Stimulated activated effector memory CD8-positive, alpha-beta T cell treated with anti-CD3 and anti-CD28 coated beads, Interleukin-12 subunit alpha, Interleukin-12 subunit beta, amount 100 ng/mL, for 72 hours (primary cell): ENCODE measurements at regions not wholly inside any gene's neighbourhood (a gene's known extent, or its start where the extent isn't known, plus 50 kb on each side); places are given as distances from the start of the nearest gene placed in this dataset.

Experiments
- ATAC-seq: fragments of 150-1000 bp; cut with Tn5 transposase; 2 replicates; pipeline ENCODE4 v1.10.0; 2021
- DNase-seq, 2 donors: peaks; one replicate each; pipeline ENCODE4 v3.0.0; 2021 to 2022; ENCODE audit warnings: low spot score in 2 of 2
- H3K27ac Mint-ChIP-seq: one replicate; pipeline ENCODE4 v1.8.0; 2022; ENCODE audit warnings: mild to moderate bottlenecking, mixed read lengths
- H3K36me3 Mint-ChIP-seq: one replicate; pipeline ENCODE4 v1.8.0; 2022; ENCODE audit warnings: mild to moderate bottlenecking, mixed read lengths
- H3K4me1 Mint-ChIP-seq: one replicate; pipeline ENCODE4 v1.8.0; 2022; ENCODE audit warnings: mixed read lengths
- H3K4me3 Mint-ChIP-seq: one replicate; pipeline ENCODE4 v1.8.0; 2022; ENCODE audit warnings: mild to moderate bottlenecking, mixed read lengths
- H3K9me3 Mint-ChIP-seq: one replicate; pipeline ENCODE4 v1.8.0; 2022; ENCODE audit warnings: mixed read lengths

DNA sequence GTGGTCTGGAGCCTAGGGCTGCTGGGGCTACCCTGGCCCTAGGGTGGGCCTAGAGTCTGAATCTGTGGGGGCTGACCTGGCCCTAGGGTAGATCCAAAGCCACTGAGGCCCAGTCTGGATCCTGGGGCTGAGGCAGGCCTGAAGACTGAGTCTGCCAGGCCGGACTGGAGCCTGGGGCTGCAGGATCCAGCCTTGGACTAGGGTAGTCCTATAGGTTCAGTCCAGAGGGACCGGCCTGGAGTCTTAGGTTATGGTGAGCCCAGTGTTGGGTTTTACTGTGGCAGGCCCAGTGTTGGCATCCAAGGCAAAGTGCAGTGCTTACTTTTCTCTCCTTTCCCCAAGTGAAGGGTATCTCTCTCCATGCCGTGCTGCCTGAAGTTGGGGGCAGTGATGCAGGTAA is 227.9 kb upstream of the TAS2R1 start:
- H3K9me3 Mint-ChIP-seq = peaks cover 9% of the 10 kb centered on the region
- H3K4me1 Mint-ChIP-seq = no peaks in the 10 kb centered on the region
- DNase-seq (no peak), ATAC-seq (no peak)
- H3K36me3 Mint-ChIP-seq = no peaks in the 10 kb centered on the region
- no peak overlapping the region for H3K27ac Mint-ChIP-seq
- H3K4me3 Mint-ChIP-seq = no peak overlapping the region

DNA sequence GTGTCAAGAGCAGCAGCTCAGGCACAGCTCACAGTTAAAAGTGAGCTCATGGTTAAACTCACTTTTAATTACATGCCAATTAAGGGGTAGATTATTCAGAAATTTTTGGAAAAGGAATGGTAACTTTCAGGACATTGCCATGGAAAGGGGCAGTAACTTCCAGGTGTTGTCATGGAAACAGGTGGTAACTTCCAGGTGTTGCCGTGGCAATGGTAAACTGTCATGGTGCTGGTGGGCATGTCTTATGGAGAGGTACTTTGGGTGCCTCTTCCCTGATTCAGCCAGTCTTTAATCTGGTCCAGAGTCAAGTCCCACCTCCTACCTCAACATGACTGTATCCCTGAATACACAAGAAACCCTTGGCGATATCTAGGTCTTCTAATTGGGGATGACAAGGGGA is 223.2 kb upstream of the TAS2R1 start:
- Mint-ChIP-seq H3K27ac (no peak overlapping the region), H3K9me3 (peaks cover 12% of the 10 kb centered on the region), H3K4me3 (no peak overlapping the region), H3K36me3 (no peaks in the 10 kb centered on the region), H3K4me1 (no peaks in the 10 kb centered on the region)
- ATAC-seq (no peak), DNase-seq (no peak)

DNA sequence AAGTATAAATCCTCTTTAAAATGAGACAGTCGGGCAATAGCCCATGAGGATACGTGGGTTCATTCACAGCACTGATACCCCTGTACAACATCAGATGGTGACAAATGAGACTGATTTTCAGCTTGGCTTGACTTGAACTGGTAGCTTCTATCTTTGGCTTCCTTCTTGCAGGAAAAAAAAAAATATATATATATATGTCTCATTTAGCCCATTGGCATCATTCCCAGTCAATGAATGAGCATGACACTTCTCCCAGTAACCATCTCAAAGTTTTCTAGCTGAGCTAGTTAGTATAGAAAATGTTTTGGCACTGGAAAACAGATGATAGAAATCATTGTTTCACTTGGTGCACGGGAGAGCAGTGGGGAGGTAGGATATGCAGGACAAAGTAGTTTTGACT is 222.5 kb upstream of the TAS2R1 start:
- no peak overlapping the region for H3K4me3 Mint-ChIP-seq
- ATAC-seq = no peak

DNA sequence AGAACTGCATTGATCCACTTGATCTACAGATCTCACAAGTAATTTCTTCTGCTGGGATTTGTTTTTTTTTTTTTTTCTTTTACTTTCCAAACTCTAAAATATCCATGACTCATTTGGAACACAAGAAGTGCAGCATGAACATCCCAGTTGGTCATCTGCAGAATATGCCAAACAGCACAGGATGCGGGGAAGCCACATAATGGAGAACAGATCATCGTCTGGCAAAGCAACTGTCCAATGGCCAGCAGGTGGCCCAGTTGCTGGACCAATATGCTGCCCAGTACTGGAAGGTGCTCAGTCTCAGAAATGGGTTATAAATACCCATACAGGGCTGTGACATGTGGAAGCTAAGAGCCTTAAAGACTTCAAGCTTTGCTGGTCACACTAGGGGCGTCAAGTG is 221.3 kb upstream of the TAS2R1 start:
- Mint-ChIP-seq H3K27ac (no peak overlapping the region), H3K9me3 (peaks cover 15% of the 10 kb centered on the region), H3K4me1 (no peaks in the 10 kb centered on the region), H3K4me3 (no peak overlapping the region), H3K36me3 (no peaks in the 10 kb centered on the region)
- ATAC-seq (no peak), DNase-seq (no peak)

More for the DNA sequence above, 222.5 kb upstream of the TAS2R1 start:
- Mint-ChIP-seq H3K9me3 (peaks cover 12% of the 10 kb centered on the region), H3K27ac (no peak overlapping the region), H3K36me3 (no peaks in the 10 kb centered on the region), H3K4me1 (no peaks in the 10 kb centered on the region)
- no peak for DNase-seq

DNA sequence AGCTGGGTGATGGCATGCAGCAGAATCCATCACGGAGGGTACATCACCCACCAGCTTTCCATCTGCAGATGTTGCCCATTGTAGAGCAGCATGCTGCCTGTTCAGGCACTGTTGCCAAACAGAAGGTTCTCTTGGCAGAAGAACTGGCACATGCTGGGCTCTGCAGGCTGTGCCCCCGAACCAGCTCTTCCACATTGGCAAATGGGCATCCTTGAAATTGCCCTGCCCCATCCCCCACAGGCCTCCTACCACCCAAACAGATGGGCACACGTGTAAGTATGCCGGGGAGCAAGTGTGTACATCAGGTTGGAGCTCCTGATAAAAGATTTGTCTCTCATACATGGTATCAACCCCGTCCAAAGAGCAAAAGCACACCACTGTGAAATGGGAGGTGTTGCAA is 220.3 kb upstream of the TAS2R1 start:
- H3K4me3 Mint-ChIP-seq = no peak overlapping the region
- no peaks in the 10 kb centered on the region for H3K36me3 Mint-ChIP-seq
- no peak for ATAC-seq
- H3K9me3 Mint-ChIP-seq = peaks cover 16% of the 10 kb centered on the region
- no peak for DNase-seq
- no peaks in the 10 kb centered on the region for H3K4me1 Mint-ChIP-seq
- H3K27ac Mint-ChIP-seq = no peak overlapping the region

DNA sequence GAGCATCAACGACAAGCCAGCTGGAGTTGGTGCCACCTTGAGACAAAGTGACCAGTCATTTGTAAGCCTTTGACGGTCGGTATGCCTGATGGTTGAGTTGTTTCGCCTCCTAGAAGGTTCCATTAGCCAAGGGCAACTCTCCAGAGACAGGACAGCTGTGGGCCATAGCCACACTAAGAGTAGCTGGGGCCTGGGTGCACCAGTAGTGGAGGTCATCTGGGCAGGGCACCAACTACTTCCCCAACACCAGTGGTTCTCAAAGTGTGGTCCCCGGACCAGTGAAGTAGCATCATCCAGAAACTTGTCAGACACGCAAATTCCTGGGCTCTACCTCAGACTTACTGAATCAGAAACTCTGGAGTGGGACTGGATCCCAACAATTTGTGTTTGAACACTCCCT is 217.5 kb upstream of the TAS2R1 start:
- H3K4me1 Mint-ChIP-seq = no peaks in the 10 kb centered on the region
- H3K27ac Mint-ChIP-seq = no peak overlapping the region
- no peak for DNase-seq
- H3K9me3 Mint-ChIP-seq = peaks cover 19% of the 10 kb centered on the region
- H3K4me3 Mint-ChIP-seq = no peak overlapping the region
- no peak for ATAC-seq
- no peaks in the 10 kb centered on the region for H3K36me3 Mint-ChIP-seq

DNA sequence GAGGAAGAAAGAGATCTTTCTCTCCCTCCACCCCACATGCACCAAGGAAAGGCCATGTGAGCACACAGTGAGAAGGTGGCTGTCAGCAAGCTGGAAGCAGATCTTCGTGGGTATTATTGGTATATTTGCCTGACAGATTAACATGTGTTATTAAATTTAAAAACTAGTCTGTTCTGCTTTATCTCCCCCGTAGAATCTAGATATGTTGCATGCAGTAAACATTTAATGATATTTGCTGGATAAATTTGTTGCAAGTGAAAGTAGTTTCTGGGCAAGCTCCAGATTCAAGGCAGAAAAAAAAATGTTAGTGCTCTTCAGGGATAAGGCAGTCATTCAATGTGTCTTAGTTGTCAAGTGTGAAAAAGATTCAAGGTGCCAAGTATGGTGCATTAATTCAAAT is 215.0 kb upstream of the TAS2R1 start:
- H3K4me3 Mint-ChIP-seq = no peak overlapping the region
- no peak for DNase-seq
- H3K4me1 Mint-ChIP-seq = no peaks in the 10 kb centered on the region
- H3K27ac Mint-ChIP-seq = no peak overlapping the region
- H3K9me3 Mint-ChIP-seq = peaks cover 27% of the 10 kb centered on the region
- no peaks in the 10 kb centered on the region for H3K36me3 Mint-ChIP-seq
- ATAC-seq = no peak

DNA sequence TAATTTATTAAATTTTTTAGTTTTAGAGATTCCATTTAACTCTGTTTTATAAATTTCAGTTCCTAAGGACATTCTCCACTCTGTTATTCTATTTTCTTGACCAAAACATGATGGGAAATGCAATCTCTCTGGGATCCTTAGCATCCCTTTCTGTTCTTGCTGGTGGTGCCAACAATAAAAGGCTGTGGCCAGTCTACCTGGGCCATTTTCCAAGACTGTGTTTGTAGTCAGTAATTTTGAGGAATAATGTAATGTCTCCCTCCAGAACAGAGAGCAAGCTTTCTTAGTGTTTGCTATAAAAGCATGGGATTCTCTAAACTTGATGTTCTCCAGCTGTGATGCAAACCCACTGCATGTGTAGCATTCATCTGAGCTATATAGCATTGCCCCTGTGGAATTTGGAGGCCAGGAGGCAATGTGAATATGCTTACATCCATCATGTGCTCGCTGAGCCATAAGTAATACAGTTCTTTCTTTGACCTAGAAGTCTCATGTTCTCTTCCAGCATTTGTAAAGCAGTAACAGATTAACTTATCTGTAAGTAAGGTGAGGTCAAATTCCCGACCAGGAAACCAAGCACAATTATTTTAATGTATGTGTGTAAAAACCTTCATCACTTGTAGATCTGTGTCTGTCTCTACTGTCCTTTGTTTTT is 211.5 kb upstream of the TAS2R1 start:
- no peak overlapping the region for H3K4me3 Mint-ChIP-seq
- DNase-seq (no peak), ATAC-seq (no peak)
- peaks cover 25% of the 10 kb centered on the region for H3K9me3 Mint-ChIP-seq
- no peaks in the 10 kb centered on the region for H3K4me1 Mint-ChIP-seq
- H3K27ac Mint-ChIP-seq = no peak overlapping the region
- H3K36me3 Mint-ChIP-seq = no peaks in the 10 kb centered on the region

DNA sequence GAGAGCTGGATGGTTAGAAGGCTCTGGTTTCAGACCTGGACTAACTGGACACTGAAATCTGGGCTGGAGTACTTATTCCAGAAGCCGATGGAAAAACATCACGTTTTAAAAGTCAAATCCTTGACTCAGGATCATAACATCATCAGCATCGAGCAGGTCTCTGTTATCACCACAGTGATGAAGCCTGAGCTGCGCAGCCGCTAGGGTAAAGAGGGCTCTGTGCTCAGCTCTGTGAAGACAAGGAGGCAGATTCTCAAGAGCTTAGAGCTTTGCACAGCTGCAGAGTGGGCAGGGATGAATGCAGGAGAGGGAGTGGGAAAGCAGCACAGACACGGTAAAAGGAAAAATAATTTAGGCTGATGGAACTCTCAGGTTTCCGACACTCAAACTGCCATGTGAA is 208.8 kb upstream of the TAS2R1 start:
- ATAC-seq = no peak
- H3K9me3 Mint-ChIP-seq = peaks cover 18% of the 10 kb centered on the region

DNA sequence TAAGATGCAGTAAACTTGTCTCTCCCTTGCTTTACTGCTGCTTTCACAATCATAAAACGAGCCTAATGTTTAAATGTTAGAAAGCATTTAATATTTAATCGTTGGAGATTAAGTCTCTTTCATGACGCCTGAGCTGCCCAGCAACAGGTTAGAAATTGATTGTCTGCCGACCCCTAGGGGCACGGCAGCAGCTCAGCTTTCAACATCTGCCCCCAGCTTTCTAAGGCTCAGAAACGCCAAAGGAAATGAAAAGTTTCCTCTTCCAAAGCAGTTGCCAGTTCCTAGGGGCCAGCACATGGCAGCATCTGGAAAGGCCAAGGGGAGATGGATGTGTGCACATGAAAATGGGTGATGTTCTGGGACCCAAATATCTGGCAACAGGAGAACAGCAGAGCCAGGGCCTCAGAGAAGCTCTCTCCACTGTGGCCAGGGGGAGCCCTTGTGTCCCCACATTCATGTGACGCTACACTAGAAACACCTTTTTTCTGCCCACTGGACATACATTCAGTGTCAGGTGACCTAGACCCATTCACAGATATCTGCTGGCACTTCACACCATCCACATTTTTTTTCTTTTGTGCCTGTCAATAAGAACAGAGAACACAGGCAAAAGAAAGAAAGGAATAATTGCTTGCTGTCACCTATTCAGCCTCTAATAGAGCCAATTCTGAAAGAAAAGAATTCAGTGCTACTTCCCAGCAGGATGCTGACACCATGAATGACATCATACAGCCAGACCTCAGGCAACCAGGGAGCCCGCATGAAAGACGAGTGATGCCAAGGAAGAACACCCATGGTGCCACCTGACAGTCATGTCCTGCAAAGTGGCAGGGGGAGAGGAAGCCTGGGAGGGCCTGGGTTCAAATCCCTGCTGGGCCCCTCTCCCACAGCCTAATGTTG is 205.0 kb upstream of the TAS2R1 start:
- DNase-seq (no peak), ATAC-seq (no peak)
- Mint-ChIP-seq H3K4me1 (no peaks in the 10 kb centered on the region), H3K27ac (no peak overlapping the region), H3K9me3 (peaks cover 8% of the 10 kb centered on the region), H3K36me3 (no peaks in the 10 kb centered on the region), H3K4me3 (no peak overlapping the region)

More for the DNA sequence above, 208.8 kb upstream of the TAS2R1 start:
- H3K36me3 Mint-ChIP-seq = no peaks in the 10 kb centered on the region
- H3K4me3 Mint-ChIP-seq = no peak overlapping the region
- H3K27ac Mint-ChIP-seq = no peak overlapping the region
- DNase-seq = no peak
- no peaks in the 10 kb centered on the region for H3K4me1 Mint-ChIP-seq

DNA sequence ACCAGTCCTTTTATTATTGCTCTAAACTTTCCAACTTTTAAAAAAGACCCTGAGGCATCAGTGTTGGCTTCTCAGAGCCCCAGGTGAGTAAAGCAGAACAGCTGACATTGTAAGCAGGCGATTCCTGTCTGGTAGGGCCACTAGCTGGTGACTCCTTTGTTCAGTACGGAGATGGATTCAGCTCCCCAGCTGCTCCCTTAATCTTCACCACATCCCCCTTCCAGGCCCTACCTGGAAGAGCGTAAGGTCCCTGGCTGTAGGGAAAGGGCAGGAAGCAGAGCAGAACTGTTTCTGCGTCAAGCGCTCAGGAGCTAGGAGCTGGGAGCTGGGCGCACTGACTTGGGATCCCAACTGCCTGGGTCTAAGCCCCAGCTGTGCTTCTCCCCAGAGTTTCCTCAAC is 203.7 kb upstream of the TAS2R1 start:
- Mint-ChIP-seq H3K4me3 (no peak overlapping the region), H3K4me1 (no peaks in the 10 kb centered on the region), H3K27ac (no peak overlapping the region), H3K9me3 (peaks cover 9% of the 10 kb centered on the region), H3K36me3 (no peaks in the 10 kb centered on the region)
- DNase-seq (no peak), ATAC-seq (no peak)

DNA sequence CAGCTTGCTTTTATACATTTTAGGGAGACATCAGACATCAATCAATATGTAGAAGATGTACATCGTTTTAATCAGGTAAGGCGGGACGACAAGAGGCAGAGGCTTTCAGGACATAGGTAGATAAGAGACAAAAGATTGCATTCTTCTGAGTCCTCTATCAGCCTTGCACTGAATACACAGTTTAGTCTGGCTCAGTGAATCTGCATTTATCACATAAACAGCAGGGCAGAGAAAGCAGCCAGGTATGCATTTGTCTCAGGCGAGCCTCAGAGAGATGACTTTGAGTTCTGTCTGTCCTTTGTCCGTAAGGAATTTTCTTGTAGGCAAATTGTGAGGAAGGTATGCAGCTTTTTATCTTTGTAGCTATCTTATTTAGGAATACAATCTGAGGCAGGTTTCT is 202.8 kb upstream of the TAS2R1 start:
- no peaks in the 10 kb centered on the region for H3K36me3 Mint-ChIP-seq
- DNase-seq = no peak
- ATAC-seq = no peak
- H3K27ac Mint-ChIP-seq = no peak overlapping the region
- H3K9me3 Mint-ChIP-seq = peaks cover 9% of the 10 kb centered on the region
- H3K4me3 Mint-ChIP-seq = no peak overlapping the region
- H3K4me1 Mint-ChIP-seq = no peaks in the 10 kb centered on the region

DNA sequence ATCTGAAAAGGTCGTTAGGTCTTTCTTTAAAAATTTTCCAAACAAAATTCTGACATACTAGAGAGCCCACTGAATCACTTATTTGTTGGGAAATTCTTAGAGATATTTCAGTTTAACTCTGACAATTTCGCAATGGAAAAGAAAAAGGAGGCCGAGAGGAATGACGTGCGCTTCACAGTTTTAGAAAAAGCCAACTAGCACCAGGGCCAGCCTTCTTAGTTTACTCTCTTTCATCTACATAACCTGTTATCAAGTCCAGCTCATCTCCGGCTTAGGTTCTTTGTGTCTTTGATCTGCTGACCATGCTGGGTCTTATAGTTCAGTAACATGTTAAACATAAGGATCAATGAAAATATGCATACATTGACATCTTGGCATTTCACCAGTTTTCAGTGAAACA is 201.7 kb upstream of the TAS2R1 start:
- peaks cover 4% of the 10 kb centered on the region for H3K9me3 Mint-ChIP-seq
- H3K27ac Mint-ChIP-seq = no peak overlapping the region
- DNase-seq (no peak), ATAC-seq (no peak)
- H3K36me3 Mint-ChIP-seq = no peaks in the 10 kb centered on the region
- H3K4me1 Mint-ChIP-seq = no peaks in the 10 kb centered on the region
- no peak overlapping the region for H3K4me3 Mint-ChIP-seq

DNA sequence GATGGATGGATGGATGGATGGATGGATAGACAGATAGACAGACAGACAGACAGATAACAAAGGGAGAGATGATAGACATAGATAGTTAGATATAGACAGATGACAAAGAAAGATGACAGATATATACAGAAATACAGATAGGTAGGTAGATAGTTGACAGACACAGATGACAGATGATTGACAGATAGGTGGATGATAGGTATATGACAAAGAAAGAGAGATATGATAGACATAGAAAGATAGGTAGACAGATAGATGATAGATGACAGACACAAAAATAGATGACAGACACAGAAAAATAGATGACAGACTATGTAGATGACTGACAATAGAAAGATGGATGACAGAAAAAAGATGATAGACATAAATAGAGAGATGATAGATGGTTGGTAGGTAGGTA is 200.0 kb upstream of the TAS2R1 start:
- Mint-ChIP-seq H3K36me3 (no peaks in the 10 kb centered on the region), H3K4me3 (no peak overlapping the region)

DNA sequence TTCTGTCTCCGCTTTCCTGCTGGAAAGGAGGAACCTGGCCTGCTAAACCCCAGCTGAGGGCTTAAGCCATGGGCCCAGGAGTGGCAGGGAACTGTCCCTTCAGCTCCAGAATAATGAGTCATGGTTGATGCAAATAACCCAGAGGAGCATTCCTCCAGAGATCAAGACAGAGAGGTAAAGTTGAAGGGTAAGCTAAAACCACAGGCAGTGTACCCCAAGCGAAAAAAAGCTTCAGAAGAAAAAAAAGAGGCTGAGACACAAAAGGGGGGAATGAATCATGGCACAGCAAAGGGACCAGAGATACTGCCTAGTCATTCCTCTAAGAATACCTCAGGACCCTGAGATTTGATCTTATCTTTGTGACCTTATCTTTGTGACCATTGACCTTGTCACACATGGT is 199.5 kb upstream of the TAS2R1 start:
- Mint-ChIP-seq H3K4me1 (no peaks in the 10 kb centered on the region), H3K27ac (no peak overlapping the region), H3K4me3 (no peak overlapping the region), H3K36me3 (no peaks in the 10 kb centered on the region), H3K9me3 (peaks cover 4% of the 10 kb centered on the region)
- no peak for ATAC-seq
- no peak for DNase-seq

More for the DNA sequence above, 200.0 kb upstream of the TAS2R1 start:
- Mint-ChIP-seq H3K9me3 (peaks cover 4% of the 10 kb centered on the region), H3K27ac (no peak overlapping the region), H3K4me1 (no peaks in the 10 kb centered on the region)
- DNase-seq = no peak
- no peak for ATAC-seq
